ENCODE measurements at regions not wholly inside any gene's neighbourhood (a gene's known extent, or its start where the extent isn't known, plus 50 kb on each side); places are given as distances from the start of the nearest gene placed in this dataset.
"Not testable (repeated sequence)": the region's sequence is repeated elsewhere in the genome, so short reads cannot be mapped to it uniquely, and the experiment has no call there.

DNA sequence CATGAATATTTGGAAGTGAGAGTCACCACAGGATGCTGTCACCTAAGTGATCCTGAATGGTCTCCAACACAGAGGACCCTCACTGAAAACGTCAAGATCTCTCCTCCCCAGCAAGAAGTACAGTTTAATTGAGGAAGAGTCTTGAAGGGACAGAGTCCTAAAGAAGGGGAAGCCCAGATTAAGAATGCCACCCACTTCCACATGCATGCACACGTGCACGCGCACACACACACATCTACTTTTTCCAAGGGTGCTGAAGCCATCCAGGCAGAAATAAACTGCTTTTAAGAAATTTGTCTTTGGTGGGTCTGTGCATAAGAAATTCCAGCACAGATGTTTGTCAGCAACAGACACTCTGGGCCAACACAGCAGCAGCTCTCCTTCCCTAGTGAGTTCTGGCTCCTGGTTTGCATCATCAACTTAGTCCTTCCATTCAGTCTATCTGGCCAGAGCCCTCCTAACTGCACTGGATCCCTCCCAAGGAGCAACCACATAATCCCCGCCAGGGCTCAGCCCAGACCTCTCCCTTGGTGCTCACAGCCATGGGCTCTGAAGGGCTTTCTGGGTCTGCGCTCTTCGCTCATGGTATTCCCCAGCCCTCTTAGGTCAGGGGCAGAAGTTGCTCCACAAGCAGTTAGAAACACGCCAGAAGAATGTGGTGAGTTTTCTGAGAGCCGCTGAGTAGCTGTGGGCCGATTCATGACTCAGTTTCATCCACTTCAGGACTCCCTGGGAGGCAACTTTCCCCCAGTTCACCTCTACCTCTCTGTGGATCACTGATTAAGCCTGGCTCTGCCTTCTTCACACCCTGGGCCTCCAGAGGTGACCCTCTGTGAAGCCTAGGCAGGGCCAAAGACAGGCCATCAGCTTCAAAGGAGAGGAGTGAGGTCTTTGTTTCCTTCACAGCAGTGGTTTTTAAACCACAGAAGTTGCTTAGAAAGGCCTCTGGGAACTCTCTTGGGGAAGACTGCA lies 132.6 kb upstream of the LIPC start:
- DNase-seq: no peak

GRCh38 chr15:58302832-58303231 lies 129.0 kb upstream of the LIPC start:
- DNase-seq: no peak

- DNase-seq: no peak
These were observed 128.6 kb upstream of the LIPC start for GRCh38 chr15:58303236-58303635.

GRCh38 chr15:58306591-58307312 lies 125.0 kb upstream of the LIPC start:
- DNase-seq: no peak

DNA sequence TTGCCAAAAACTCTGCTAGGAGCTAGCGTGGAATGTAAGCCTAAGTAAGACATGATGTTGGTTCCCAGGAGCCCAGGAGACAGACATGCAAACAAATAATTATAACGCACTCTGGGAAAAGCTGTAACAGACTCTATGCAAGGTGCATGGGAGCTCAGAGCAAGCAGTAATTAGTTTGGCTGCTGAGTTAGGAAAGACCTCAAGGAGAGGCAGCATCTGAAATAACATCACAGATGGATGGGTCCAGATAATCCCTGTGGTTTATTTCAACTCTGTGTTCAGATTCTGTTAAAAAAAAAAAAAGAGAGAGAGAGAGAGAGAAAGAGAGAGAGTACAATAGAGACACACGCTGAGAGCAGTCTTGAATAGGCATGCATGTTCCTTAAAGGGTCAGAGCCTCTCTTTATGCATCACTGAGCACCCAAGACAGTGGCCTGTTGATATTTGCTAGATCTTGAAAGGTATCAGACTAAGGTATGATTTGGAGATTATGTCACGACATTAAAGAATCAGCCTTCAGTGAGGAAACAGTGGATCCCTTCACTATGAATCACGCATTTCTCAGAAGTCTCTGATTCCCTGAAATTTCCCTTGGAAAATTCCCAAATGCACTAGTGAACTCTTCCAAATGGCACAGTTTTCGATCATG lies 124.4 kb upstream of the LIPC start:
- DNase-seq: no peak

DNA sequence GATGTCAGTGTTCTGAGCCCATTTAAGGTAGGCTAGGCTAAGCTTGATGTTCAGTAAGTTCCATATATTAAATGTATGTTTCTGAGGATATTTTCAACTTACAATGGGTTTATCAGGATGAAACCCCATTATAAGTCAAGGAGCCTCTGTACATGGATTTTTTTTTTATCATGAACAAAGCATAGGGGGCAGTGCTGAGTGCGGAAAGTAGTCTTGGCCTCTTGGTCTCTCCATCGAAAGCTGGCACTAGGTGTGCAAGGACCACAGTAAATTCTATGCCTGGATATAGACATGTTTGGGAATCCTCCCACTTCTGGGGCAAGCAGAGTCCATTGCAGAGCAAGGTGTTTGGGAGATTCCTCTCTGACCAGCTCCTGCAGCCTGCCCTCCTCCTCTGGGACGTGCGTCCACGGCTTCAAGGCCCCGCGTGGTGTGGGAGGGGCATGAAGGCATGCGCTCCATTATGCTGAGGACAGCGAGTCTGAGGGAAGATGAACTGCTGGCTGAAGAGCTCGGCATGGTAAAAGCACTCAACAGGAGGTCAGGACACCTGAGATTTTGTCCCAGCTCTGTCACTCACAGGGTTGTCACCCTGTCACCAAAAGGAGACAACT lies 122.9 kb upstream of the LIPC start:
- no peak for DNase-seq

DNA sequence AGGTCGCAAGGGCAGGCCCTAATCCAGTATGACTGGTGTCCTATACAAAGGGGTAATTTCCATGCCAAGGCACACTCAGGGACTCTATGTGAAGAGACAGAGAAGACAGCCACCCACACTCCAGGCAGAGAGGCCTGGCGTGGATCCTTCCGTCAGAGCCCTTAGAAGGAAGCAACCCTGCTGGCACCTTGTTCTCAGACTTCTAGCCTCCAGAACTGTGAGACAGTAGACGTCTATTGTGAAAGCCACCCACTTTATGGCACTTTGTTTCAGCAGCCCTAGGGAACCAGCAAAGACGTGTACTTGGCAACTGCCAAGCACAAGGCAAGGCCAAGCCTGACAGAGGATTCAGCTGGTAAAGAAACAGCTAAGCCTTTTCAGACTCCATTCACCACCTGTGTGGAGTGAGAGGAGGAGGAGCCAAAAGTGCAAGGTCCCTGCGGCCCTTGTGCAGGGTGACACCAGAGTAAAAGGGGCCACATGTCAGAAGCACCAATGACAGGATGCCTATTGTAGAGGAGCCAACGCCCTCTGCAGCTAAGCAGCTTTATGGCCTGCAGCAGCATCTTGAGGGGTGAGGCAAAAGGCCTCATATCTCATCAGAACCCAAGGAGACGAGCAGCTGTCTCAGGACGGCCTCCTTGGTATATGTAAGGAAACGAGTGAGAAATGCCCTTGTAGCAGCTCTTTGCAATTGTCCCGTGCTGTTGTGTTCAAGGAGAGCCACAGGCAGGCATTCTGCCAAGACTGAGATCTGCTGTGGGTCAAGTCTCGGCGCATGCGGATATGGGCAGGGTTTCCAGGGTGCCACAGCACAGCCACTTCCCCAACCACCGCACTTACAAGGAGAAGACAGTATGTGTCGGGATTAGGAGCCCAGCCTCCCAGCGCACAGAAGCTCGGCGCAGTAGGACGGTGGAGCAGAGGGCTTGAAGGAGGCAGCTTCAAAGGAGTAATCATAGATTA lies 121.5 kb upstream of the LIPC start:
- DNase-seq: no peak

DNA sequence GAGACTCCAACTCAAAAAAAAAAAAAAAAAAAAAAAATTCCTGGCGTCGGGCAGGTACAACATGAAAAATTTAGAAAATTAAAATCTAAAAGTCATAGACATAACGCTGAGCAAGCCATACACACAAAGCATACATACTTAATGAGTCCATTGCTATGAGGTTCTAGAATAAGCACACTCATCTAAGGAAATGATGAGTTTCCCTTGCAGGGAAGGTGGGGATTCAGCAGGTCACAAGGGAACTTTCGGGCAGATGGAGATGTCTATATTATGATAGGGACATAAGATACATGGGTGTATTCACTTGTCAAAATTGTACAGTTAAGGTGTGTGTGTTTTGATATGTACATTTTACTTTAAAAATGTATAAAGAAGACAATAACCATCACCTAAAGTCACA lies 120.2 kb upstream of the LIPC start:
- DNase-seq: no peak

GRCh38 chr15:58312031-58312430 lies 119.8 kb upstream of the LIPC start:
- DNase-seq: no peak

- no peak for DNase-seq
These were observed 118.5 kb upstream of the LIPC start for GRCh38 chr15:58313304-58313703.

- no peak for DNase-seq
These were observed 117.8 kb upstream of the LIPC start for GRCh38 chr15:58313810-58314592.

- no peak for DNase-seq
These were observed 117.1 kb upstream of the LIPC start for GRCh38 chr15:58314593-58315216.

GRCh38 chr15:58318517-58318916 lies 113.3 kb upstream of the LIPC start:
- no peak for DNase-seq

GRCh38 chr15:58321034-58321433 lies 110.8 kb upstream of the LIPC start:
- DNase-seq: no peak

- DNase-seq: no peak
These were observed 109.5 kb upstream of the LIPC start for GRCh38 chr15:58322253-58322652.

- not testable (repeated sequence) for DNase-seq
These were observed 108.5 kb upstream of the LIPC start for GRCh38 chr15:58323321-58323720.

DNA sequence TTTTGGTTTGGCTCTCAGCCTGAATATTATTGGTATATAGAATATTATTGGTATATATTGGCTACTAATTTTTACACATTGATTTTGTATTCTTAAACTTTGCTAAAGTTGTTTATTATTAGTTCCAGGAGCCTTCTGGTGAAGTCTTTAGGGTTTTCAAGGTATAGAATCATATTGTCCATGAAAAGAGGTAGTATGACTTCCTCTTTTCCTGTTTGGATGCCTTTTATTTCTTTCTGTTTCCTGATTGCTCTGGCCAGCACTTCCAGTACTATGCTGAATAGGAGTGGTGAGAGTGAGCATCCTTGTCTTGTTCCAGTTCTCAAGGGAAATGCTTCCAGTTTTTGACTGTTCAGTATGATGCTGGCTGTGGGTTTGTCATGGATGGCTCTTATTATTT lies 107.3 kb upstream of the LIPC start:
- DNase-seq: no peak

DNA sequence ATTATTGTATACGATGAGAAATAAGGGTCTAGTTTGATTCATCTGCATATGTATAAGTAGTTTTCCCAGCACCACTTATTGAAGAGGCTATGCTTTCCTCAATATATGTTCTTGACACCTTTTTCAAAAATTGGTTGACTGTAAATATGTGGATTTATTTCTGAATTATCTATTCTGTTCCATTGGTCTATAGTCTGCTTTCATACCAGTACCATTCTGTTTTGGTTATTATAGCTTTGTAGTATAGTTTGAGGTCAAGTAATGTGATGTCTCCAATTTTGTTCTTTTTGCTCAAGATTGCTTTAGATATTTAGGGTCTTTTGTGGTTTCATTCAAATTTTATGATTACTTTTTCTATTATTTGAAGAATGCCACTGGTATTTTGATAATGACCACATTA lies 103.8 kb upstream of the LIPC start:
- no peak for DNase-seq

DNA sequence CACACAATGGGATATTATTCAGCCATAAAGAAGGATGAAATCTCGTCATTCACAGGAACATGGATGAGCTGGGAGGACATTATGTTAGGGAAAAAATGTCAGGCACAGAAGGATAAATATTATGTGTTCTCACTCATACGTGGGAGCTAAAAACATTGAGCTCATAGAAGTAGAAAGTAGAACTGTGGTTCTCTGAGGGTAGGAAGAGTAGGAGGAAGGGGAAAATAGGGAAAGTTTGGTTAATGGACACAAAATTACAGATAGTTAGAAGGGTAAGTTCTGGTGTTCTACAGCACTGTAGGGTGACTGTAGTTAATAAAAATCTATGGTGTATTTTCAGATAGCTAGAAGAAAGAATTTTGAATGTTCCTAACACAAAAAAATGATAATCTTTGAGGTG lies 102.6 kb upstream of the LIPC start:
- no peak for DNase-seq

- DNase-seq: no peak
These were observed 101.8 kb upstream of the LIPC start for GRCh38 chr15:58329781-58330671.

Measured in NCI-H146 (cell line).